ENCODE measurements at regions not wholly inside any gene's neighbourhood (a gene's known extent, or its start where the extent isn't known, plus 50 kb on each side); places are given as distances from the start of the nearest gene placed in this dataset.
"Not testable (repeated sequence)": the region's sequence is repeated elsewhere in the genome, so short reads cannot be mapped to it uniquely, and the experiment has no call there.

DNA sequence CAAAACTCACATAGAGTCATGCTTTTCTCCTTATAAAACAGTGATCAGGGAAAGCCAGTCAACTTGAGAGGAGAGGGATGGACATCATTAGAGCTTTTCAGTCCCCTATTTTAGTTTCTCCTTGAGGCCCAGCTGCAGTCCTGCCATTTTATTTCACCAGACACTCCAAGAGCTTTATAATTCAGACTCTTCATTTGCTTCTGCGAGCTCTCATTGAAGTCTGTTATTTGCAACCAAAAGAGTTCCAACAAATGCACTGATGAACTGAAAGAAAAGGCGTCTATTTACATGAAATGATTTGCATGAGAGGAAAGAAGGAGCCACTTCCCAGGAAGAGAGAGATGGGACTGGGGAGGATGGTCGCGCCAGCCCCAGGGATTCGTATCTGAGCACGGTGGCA is 86.8 kb downstream of the NDUFA12 start:
- DNase-seq (ENCODE audit: low read depth): no peak

DNA sequence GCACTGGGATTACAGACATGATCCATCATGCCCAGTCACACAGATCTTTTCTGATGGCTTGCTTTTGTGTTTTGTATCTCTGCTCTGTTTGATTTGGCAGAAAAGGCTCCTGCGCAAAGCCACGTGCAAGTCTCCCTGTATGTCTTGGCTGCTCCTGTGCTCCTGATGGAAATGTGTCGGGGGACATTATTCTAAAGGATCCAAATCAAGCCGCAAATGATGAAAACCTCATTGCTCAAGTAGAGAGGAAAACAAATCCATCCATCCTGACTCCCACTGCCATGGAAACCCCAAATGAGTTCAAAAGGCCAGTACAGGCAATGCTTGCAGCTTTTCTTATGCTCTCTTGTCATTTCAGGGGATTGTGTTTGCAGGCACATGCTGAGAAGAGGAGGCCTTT is 93.8 kb downstream of the NDUFA12 start:
- no peak for DNase-seq (ENCODE audit: low read depth)

DNA sequence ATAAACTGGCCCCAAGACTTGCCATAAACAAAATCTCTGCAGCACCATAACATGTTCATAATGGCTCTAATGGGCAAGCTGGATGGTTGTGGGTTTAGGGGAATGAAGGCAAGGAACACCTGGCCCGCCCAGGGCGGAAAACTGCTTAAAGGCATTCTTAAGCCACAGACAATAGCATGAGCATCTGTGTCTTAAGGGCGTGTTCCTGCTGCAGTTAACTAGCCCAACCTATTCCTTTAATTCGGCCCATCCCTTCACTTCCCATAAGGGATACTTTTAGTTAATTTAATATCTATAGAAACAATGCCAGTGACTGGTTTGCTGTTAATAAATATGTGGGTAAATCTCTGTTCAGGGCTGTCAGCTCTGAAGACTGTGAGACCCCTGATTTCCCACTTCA is 97.7 kb downstream of the NDUFA12 start:
- not testable (repeated sequence) for DNase-seq (ENCODE audit: low read depth)

DNA sequence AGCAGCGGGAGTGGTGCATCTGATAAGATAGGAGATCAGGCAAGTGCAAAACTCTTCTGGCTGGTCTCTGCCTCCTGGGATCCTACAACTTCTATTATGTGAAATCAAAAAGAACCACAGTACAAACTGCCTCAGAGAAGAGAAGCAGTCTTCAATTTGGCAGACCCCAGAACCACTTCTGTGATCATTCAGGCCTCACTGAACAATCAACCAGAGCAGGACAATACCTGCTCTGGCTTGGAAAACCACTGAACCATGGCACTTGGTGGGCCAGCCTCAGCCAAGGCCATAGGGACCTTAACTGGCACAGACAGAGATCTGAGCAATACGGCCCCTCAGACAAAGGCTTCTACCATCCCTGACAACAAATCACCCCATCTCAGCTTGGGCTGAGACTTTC is 103.0 kb downstream of the NDUFA12 start:
- no peak for DNase-seq (ENCODE audit: low read depth)

DNA sequence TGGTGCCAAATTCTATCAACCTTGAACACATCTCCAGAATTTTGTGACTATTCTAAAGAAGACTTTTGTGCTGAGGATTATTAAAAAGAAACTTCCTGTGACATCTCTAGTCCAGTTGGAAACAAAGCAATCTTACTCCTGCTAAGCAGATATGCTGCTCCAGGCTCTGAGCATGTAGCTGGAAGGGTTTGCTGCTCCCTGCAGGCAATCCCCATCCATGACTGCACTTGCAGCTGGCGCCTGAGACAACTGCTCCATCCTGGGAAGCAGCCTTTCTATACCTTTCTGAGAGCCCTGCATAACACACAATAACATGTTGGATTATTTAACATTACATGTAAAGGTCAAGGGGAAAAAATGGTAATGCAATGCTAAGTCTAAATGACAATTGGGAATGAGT is 105.1 kb downstream of the NDUFA12 start:
- peak; percentile 50 for DNase-seq (ENCODE audit: low read depth)

DNA sequence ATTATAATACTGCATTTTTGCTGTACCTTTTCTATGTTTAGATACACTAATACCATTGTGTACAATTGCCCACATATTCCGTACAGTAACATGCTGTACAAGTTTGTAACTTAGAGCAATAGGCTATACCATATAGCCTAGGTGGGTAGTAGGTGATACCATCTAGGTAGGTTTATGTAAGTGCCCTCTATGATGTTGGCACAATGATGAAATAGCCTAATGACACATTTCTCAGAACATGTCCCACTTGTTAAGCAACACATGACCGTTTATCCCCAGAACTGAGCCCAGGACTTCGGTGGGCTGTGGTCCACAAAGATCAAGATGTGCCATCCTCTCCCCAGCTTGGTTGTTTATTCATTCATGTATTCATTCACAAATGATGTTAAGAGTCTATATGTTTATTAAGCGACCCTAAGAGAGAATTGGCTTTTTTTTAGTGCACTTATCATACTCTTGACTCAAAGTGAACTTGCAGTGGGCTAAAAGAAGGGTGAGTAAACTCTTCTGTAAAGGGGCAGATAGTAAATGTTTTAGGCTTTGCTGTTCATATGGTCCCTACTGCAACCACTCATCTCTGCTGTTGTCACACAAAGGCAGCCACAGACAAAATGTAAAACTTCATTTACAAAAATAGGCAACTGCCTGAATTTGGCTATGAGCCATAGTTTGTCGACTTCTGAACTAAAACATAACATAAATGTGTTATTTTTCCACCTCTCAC is 110.8 kb downstream of the NDUFA12 start:
- no peak for DNase-seq (ENCODE audit: low read depth)

DNA sequence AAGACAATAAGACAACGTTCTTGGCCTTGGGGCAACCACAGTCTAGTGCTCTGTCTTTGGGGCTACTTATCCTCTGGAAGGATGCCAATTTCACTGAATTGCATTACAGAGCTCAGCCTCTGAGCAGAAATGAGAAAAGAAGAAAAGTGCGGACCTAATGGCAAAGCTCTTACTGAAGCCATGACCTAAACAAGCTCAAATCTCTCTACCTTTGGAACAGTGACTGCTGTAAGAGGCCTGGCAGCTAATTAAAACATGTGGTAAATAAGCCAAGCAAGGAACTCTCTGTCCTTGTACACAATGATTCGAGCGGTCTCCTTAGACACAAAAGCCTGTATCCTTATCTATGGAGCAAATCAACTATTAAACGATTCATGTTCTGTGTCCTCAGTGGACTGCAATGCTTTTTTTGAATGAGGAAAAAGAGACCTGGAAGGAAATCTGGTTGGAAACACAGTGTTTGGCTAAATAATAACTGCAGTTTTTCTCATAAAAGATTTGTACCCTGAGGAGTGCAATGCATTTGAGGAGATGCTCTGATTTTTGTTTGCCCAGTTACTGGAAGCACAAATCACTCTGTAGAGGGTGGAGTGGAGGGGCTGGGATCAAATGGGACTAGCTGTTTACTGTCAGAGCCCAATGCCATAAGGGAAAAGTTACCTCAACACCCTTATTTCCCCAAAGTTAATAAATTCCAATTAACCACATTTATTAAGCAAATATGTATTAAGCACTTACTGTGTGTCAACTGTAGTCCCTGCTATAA is 113.9 kb downstream of the NDUFA12 start:
- DNase-seq (ENCODE audit: low read depth): no peak

DNA sequence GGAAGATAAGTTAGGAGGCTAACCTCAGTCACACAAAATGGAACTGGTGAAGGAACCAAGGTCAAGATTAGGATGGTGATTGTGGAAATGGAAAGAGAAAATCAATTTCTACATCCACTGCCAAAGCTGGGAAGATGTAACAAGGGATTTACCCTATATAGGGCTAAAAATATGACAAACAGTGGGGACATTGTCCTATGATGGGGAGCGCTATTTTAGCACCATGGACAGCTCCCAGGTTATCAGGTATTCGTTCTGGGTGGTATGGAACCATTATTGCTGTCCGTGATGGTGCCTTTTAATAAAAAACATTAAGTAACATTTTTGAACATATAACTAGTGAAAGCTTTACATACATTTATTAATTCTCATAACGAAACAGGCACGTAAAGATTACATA is 124.0 kb downstream of the NDUFA12 start:
- no peak for DNase-seq (ENCODE audit: low read depth)

DNA sequence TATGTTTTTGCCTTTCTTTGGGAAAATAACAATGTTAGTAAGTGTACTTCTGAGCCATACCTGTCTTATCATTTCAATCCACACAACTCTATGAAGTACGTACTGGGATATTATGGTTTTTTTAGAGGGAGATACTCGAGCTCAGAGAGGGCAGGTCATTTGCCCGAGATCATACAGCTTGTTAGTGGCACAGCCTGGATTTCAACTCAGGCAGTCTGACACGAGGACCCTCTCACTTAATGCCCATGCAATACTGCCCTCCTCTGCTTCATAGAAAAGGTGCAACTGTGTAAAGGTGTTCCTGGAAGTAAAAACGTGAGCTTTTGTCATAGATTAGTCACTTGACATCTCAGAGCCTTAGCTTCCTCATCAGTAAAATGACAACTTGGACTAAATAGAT is 128.0 kb downstream of the NDUFA12 start:
- peak; percentile 54 for DNase-seq (ENCODE audit: low read depth)

DNA sequence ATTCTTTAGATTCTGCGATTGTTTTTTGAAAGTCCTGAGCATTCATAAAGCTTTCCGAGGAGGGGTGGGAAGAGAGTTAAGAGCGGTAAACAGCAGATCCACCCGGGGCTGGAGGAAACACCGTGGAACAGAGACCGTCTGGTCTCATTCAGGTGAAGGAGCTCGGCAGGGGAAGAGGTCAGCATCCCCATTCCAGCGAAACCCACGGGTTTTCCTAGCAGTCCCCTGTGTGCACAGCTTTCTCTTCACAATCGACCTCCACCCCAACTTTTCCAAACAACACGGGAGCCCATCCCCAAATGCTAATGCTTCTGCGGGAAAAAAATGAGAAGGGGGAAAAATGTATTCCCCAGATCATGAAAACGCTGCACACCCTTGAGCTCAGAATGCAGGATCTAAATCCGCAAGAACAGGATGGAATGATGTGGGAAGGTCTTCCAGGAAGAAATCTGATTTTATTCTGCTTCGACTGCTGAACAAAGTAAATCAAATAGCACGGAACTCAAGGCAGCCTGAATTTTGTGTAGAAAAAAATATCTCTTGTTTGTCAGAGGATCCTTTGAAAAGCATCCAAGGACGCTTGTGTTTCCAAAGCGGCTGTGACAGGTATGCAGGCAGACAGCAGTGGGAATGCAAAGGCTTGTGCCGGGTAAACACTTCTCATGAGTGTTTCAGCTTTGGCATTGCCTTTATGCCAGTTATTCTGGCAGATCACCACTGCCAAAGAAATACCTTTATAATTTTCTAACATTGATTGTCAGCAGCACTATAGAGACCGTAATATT is 128.8 kb downstream of the NDUFA12 start:
- DNase-seq (ENCODE audit: low read depth): peak; percentile 13

DNA sequence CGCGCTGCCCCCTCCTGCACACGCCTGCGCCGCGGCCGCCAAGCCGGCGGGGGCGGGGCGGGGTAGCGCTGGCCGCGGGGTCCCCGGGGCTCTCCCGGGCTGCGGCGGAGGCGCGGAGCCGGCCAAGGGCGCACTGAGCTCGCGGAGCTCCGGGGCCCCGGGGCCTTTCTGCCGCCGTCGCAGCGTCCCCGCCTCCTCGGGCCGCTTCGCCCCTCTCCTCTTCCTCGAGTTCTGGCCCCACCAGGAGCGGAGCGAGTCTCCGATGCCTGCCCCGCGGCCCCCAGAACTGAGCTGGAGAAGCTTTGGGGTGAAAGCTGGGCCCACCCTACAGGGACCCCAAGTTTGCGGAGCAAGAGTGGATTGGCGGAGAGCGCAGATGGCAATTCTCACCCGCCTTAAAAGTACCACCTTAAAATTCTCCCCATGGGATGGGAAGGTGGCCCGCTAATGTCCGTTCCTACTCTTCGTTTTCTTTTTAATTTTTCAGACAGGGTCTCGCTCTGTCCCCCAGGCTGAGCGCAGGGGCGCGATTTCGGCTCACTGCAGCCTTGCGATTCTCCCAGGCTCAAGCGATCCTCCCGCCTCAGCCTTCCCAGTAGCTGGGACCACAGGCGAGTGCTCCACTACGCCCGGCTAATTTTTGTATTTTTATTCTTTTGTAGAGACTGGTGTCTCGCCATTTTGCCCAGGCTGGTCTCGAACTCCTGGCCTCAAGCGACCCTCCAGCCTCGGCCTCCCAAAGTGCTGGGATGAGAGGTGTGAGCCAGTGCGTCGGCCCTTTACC is 129.6 kb downstream of the NDUFA12 start:
- peak; percentile 8 for DNase-seq (ENCODE audit: low read depth)

DNA sequence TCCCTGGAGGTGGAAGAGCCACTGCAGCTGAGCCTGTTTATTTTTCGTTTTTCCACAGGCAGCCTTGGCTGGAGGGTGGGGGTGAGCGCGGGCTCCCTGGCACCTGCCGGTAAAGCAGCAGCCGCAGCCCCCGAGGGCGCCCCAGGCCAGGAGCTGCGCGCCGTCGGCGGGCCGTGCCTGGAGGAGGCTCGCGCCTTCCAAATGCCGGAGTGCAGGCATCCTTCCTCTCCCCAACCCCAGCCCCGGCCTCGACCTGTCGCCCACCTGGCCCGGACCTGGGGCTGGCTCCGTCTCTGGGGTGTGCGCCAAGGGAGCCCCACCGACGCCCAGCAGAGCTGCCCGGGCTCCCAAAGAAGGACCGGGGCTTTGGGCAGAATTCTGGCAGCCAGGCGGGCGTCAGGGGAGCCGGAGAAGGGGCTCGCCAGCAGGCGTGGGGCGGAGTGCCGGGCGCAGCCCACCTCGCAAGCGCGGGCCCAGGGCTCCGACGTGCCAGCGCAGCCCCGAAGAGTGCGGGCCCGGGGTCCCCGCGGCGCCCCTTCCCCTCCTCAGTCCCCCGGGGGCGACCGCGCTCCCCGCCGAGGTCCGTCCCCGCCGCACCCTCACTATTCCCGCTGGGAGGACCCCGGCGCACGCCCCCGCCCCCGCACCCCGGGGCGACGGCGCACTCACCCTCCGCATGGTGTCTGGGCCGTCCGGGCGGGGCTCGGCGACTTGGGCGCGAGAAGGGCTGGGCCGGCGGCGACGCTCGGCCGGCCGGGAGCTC is 130.3 kb downstream of the NDUFA12 start:
- DNase-seq (ENCODE audit: low read depth): peak; percentile 35

DNA sequence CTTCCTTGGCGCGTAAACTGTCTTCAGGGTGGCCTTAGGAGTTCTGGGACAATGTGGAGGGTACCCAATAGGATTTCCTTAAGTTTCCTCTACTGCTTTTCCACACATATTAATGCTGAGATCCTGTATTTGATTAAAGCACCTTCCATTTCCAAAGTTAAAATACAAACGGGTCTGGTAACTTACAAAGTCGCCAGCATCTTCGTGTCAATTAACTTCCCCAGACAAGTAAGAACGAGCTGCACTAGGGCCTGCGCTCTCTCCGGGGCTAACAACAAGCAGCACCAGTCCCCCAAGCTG is 130.9 kb downstream of the NDUFA12 start:
- DNase-seq (ENCODE audit: low read depth): no peak

DNA sequence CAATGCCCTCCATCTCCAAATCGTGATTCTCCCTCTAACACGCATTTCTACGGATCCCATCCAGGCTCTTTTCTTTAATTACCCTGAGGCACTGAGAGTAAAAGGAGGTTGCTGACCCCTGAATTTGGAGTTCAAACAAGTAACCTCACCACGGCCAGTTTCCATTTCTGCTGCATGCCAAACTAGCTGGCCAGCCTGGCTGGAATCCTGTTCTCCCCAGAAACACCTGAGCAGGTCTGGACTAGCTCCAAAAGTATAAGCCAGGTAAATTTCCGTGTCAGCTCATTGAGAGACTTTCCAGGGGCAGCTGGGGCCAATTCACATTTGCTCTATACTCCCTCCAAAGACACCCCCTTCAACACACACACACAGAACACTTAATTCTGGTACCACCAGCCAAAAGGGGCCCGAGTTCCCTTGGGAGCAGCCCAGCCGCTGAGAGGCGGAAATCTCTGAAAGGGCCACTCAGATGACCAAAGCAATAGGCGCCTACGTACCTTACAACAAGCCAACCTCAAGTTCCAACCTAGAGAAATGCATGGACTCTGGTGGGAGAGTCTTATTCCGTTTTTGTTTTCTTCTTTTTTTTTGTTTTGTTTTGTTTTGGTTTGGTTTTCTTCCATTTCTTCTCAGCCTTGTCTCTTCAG is 131.4 kb downstream of the NDUFA12 start:
- no peak for DNase-seq (ENCODE audit: low read depth)

DNA sequence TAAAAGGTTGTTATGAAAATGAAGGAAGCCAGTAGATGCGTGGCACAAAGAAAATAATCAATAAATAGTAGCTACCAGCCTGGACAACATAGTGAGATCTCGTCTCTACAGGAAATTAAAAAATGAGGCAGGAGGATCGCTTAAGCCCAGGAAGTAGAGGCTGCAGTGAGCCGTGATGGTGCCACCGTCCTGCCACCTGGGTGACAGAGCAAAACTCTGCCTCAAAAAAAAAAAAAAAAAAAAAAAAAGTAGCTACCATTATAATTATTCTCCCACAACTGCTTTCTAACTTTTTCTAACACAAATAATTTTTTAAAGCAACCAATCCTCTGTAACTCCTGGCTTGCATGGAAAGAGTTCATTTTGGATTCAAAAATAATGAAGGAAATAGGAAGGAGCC is 133.0 kb downstream of the NDUFA12 start:
- DNase-seq (ENCODE audit: low read depth): no peak

DNA sequence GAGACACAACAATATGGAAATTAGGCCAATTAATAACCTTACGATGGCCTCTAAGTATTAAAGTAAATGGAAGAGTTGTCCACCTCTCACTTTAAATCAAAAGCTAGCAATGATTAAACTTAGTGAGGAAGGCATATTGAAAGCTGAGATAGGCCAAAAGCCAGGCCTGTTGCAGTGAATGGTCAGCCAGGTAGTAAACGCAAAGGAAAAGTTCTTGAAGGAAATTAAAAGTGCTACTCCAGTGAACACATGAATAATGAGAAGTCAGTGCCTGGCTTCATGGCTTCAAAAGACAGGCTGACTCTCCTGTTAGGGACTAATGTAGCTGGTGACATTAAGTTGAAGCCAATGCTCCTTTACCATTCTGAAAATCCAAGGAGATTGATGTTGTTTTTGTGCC is 135.3 kb downstream of the NDUFA12 start:
- no peak for DNase-seq (ENCODE audit: low read depth)

DNA sequence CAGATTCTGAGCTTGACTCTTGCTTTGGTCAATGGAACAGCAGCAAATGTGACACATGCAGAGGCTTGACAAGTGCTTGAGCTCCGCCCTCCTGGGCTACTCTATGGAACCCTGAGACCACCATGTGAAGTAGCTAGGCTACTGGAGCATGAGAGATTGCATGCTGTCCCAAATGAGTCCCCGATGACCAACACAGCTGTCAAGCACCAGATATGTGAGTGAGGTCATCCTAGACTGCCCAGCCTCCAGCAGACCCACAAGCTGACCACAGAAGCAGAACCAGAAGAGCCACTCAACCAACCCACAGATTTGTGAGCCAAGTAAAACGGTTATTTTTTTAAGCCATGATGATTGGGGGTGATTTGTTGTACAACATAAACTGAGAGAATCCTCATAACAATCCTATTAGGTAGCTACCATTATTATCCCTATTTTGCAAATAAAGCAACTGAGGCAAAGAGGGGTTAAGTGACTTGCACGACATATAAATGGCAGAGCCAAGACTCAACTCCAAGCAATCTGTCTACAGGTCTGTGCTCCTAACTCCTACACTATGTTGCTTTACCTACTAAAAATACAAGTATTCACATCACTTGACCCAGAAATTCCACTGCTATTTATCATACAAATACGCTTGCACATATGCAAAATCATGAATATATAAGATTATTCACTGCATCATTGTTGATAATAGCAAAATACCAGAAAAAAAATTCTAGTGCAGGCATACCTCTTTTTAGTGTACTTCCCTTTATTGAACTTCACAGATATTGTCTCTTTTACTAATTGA is 136.2 kb downstream of the NDUFA12 start:
- DNase-seq (ENCODE audit: low read depth): peak; percentile 67

DNA sequence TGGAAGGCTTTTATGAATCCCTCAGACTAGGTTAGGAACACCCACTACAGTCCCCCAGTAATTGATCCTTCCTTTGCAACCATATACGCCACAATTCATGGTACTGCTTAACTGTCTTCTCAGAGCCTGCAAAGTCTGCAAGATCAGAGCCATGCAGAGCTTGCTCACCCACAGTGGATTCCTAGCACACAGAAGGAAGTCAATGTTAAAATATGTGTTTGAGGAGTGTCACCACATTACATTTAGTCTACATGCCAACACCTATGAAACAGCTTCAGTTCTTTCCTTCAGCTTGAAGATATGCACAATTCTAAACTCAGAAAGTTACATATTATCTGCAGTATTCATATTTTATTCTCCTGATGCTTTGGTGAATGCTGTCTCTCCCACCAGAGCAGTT is 138.5 kb downstream of the NDUFA12 start:
- DNase-seq (ENCODE audit: low read depth): no peak

DNA sequence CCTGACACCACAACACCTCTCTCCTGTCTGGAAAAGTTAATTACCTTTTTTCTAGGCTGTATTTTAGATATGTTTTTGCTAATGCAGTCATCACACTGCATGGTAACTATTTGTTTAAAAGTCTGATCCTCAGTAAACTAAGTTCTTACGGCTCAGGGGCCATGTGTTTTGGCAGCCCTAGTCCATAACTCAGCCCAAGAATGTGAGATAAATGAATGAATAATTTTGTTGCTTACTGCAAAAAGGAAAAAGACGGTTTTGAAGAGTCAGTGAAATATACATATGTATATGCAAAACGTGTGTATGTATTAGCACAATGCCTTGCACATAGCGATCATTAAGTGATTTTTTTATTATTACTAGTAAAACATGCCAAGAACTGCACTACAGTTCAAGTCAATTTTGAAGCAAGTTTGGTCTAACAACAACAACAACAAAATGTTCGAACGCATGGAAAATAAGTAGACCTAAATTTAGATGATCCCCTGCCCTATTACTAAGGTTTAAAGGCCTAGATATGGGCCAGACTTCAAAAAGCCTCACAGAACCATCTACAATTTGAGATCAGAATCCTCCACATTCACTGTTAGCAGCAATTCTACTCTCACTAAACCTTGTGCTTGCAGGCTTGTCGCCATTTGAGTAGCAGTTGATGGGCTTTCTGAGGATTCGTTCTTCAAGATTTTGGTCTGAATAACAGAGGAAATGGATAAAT is 140.0 kb downstream of the NDUFA12 start:
- peak; percentile 38 for DNase-seq (ENCODE audit: low read depth)

DNA sequence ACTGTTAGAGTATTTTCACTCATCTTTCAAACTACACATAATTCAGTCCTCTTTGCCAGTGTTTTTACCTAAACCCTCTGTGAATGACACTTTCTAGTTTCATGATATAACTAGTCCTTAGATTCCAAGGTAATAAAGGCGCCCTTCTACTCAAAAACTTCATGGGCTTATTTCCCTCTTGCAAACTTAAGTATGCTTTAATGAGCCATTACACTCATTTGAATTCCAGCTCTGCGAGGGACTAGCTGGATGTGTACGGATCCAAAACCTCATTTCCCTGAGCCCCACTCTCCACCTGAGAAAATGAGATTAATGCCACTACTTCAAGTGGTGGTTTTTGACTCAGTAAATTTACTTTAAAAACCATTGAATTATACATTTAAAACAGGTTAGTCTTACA is 141.1 kb downstream of the NDUFA12 start:
- no peak for DNase-seq (ENCODE audit: low read depth)

Data from iris pigment epithelial cell (primary cell).